KBM-7 (cell line): ENCODE measurements at regions not wholly inside any gene's neighbourhood (a gene's known extent, or its start where the extent isn't known, plus 50 kb on each side); places are given as distances from the start of the nearest gene placed in this dataset.
"Not testable (repeated sequence)": the region's sequence is repeated elsewhere in the genome, so short reads cannot be mapped to it uniquely, and the experiment has no call there.

Source experiments
- DNase-seq: peaks from one replicate; pipeline ENCODE4 v3.0.0-alpha.2; 2015
- in situ Hi-C: fragments of 300-500 bp; cut with MboI; formaldehyde crosslinking; loops from 2 replicates; pipeline ENCODE4 v1.14.3; 2020; ENCODE audit warnings: low sequenced_read_pairs, low pct_unique_long_range_greater_than_20kb, mixed read lengths

GRCh38 chr5:63083689-63084088 lies 505.1 kb downstream of the LRRC70 start:
- in situ Hi-C loops = loop anchor here (25.0 kb wide), 1 partner anchor 621 kb away; no protein-coding TSS in a partner anchor

GRCh38 chr5:63081402-63081801 lies 502.8 kb downstream of the LRRC70 start:
- DNase-seq = no peak
- in situ Hi-C loops = loop anchor here (25.0 kb wide), 1 partner anchor 619 kb away; no protein-coding TSS in a partner anchor

More at GRCh38 chr5:63083689-63084088, 505.1 kb downstream of the LRRC70 start:
- DNase-seq = not testable (repeated sequence)

DNA sequence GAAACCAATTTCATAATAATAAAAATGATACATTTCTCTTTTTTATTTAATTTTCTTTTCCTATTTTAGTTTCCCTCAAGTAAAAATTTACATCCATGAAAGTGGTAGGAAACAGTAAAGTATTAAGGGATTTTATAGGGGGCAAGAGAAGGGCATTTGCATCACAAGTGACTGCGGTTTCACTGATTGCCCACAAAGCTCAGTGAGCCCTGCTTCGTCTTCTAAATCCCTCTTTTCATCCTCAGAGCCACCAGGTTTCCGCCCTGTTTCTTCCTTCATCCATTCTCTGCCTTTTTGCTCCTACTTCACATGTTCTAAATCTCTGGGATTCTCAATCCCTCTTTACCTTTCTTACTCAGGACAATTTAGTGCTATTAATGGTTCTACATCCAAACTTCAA lies 491.4 kb downstream of the LRRC70 start:
- in situ Hi-C loops = no loop called here
- DNase-seq = no peak

GRCh38 chr5:63055421-63055820 lies 476.8 kb downstream of the LRRC70 start:
- DNase-seq = no peak
- in situ Hi-C loops = no loop called here

GRCh38 chr5:63053019-63053638 lies 474.5 kb downstream of the LRRC70 start:
- in situ Hi-C loops = no loop called here
- no peak for DNase-seq

DNA sequence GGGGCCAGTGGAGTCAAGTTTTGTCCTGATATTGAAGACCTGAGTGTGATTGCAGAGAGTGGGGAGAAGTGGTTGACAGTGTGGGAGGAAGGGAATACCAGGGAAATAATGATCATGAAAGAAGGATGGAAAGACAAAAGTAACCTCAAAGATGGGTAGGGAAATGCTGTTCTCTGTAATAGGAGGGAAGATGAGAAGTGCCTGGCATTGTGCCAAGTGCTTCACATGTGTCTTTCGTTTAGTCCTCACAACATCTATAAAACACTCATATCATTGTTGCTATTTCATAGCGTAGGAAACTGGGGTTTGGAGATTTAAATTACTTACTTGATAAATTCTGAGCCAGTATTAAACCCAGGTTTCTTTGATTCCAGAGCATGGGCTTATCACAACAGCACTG lies 472.3 kb downstream of the LRRC70 start:
- in situ Hi-C loops = no loop called here
- no peak for DNase-seq

DNA sequence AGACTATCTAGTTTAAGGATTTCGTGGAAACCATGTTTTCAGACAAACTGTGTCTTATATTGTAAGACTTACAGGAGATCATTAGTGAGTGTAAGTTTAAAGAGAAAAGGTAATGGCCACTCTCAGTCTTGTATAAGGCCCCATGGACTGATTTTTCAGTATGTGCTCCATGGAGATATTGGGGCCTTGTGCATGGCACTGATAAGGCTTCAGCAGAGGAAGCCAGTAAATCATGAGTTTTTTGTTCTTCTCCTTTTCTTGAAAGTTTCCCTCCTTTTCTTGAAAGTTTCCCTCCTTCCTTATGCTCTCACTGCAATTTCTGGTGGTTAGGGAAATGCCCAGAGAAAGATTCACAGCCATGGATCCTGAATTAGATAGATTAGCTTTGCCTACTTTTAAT lies 471.3 kb downstream of the LRRC70 start:
- in situ Hi-C loops = no loop called here
- no peak for DNase-seq

- in situ Hi-C loops = no loop called here
- DNase-seq = no peak
These were observed 465.2 kb downstream of the LRRC70 start for GRCh38 chr5:63043792-63044191.

DNA sequence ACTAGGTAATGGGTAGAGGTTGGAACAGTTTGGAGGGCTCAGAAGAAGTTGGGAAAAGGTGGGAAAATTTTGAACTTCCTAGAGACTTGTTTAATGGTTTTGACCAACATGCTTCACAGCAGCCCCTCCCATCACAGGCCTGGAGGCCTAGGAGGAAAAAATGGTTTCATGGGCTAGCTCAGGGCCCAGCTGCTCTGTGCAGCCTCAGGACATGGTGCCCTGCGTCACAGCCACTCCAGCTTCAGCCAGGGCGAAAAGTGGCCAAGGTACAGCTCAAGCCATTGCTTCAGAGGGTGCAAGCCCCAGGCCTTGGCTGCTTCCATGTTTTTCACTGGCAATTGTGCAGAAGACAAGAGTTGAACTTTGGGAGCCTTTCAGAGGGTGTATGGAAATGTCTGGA lies 453.7 kb downstream of the LRRC70 start:
- DNase-seq = no peak
- in situ Hi-C loops = no loop called here

GRCh38 chr5:63029891-63030290 lies 451.3 kb downstream of the LRRC70 start:
- in situ Hi-C loops = no loop called here
- no peak for DNase-seq

DNA sequence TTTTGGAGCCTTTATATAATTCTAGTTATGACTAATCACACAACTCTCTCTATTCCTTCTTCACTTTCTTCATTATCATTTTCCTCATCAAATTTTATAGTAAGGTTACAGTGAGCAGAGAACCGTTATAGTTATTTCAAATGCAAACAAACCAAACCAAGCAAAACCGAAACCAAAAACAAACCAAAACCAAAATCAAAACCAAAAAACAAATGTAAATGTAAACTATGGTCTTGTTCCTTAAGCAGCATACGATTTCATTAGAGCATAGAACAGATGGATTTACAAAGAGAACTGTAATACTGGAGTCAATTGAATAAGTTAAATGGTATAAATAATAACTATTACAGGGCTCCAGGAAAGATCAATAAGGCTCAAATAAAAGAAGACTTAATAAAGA lies 447.1 kb downstream of the LRRC70 start:
- in situ Hi-C loops = no loop called here
- no peak for DNase-seq

- no peak for DNase-seq
- in situ Hi-C loops = no loop called here
These were observed 443.8 kb downstream of the LRRC70 start for GRCh38 chr5:63022403-63022802.

- DNase-seq = no peak
- in situ Hi-C loops = no loop called here
These were observed 432.5 kb downstream of the LRRC70 start for GRCh38 chr5:63011158-63011557.

GRCh38 chr5:63008195-63008594 lies 429.6 kb downstream of the LRRC70 start:
- in situ Hi-C loops = no loop called here
- DNase-seq = no peak

- DNase-seq, in situ Hi-C loops: not testable (repeated sequence)
These were observed 416.2 kb downstream of the LRRC70 start for GRCh38 chr5:62994842-62995241.

DNA sequence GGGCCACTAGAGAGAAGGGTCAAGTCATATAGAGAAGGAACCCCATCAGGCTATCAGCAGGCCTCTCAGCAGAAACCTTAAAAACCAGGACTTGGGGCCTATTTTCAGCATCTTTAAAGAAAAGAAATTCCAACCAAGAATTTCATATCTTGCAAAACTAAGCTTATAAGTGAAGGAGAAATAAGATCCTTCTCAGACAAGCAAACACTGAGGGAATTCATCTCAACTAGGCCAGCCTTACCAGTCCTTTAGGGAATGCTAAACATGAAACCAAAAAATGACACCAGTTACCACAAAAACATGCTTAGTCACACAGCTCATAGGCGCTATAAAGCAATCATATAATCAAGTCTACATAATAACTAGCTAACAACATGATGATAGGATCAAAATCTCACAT lies 407.1 kb downstream of the LRRC70 start:
- DNase-seq = no peak
- in situ Hi-C loops = no loop called here

DNA sequence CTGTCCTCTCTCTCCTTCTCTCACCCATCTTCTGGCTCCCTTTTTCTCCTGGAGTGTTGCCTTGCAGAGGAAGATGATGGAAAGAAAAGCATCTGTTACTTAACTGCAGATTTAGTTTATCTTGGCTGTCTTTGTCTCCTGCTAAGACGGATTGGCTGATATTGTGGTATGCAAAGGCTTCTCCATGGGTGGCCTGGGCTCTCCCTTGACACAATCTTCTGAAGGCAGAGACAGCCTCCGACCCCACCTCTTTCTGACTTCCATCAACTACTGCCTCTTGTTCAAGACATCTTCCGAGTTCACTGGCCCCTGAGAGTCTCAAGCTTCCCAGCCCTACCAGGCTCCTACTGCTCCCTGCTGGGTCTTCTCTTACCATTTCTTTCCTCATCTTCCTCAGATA lies 403.7 kb downstream of the LRRC70 start:
- in situ Hi-C loops = no loop called here

DNA sequence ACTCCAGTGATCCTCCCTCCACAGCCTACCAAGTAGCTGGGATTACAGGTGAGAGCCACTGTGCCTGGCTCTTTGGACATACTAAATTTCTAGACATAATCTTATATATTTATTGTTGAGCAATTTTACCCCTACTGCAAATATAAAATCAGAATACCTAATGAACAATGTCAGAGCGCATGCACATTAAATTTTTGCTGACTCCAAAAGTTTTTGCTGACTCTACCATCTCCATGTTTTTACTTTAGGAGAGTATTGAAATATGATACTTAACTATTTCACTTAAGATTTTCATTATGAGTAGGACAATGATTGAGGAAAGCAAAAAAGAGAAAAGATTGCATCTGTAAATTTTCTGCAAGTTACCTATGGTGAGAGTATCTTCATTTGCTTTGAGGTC lies 402.3 kb downstream of the LRRC70 start:
- no peak for DNase-seq
- in situ Hi-C loops = no loop called here

More for the DNA sequence above, 403.7 kb downstream of the LRRC70 start:
- no peak for DNase-seq

DNA sequence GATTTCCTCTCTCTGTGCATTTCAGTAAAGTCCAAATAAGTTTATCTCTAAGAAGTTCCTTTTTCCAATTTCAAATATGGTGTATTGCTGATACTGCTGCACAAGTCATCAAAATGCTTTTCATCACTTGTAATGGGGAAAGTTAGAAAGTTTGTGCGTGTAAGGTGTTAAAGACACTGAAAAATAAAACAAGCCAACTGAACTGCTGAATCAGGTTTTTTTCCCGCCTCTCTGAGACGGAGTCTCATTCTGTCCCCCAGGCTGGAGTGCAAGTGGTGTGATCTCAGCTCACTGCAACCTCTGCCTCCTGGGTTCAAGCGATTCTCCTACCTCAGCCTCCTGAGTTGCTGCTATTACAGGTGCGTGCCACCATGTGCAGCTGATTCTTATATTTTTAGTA lies 400.9 kb downstream of the LRRC70 start:
- DNase-seq = no peak
- in situ Hi-C loops = no loop called here

DNA sequence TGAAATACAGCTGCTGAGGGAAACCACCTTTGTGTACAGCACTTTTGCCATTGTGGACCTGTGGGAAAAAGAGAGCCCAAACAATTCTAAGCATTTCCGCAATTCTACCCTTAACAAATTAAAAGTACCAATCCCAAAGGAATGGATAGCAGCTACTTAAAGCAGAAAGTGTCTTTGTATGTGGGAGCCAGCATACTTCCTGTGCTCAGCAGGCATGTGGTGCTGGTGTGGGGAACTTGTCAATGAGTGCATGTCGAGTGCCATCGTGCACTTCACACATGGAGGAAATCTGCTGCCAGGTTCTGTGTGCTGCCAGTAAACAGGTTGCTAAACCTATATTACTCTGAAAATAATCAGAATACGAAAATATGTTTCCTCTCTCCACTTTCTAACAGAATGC lies 399.0 kb downstream of the LRRC70 start:
- DNase-seq = no peak
- in situ Hi-C loops = no loop called here

- no peak for DNase-seq
- in situ Hi-C loops = no loop called here
These were observed 396.0 kb downstream of the LRRC70 start for GRCh38 chr5:62974623-62975022.
